ENCODE measurements at regions not wholly inside any gene's neighbourhood (a gene's known extent, or its start where the extent isn't known, plus 50 kb on each side); places are given as distances from the start of the nearest gene placed in this dataset.
"Not testable (repeated sequence)": the region's sequence is repeated elsewhere in the genome, so short reads cannot be mapped to it uniquely, and the experiment has no call there.

DNA sequence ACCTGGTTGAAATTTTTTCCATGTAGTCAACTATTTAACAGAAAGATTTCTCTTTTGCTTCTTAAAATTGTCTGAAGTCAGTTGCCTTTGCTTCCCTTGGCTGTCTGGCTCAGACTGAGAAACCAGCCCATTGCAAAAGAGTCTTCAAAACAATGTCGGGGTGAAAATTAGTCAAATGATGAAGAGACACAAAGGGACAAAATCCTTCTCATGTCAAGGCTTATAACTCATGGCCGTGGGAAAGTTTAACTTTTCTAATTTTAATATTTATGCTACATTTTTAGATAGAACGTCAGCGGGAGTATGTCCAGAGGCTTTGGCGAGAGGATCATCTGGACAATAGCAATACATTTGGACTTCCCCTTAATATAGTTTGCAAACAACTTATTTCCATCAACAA lies 127.2 kb downstream of the CD164 start:
- DNase-seq (ENCODE audit: low read depth, low spot score), result no peak

DNA sequence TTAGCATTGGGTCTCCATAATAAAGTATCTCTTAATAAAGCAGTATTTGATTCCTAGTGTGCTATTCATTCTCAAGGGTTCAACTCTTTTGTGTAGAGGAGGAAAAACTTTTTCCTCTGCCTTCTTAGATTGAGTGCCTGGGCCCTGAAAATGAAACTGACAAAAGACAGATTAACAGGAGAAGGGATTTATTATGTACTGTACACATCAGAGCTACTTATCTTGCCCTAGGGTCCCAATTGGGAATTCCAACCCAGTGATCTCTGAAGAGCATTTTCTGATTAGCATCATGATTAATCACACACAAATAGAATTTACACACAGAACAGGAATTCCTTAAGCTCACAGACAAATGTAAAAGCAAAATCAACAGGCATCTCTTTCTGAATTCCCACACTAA lies 128.9 kb downstream of the CD164 start:
- DNase-seq (ENCODE audit: low read depth, low spot score), result no peak

DNA sequence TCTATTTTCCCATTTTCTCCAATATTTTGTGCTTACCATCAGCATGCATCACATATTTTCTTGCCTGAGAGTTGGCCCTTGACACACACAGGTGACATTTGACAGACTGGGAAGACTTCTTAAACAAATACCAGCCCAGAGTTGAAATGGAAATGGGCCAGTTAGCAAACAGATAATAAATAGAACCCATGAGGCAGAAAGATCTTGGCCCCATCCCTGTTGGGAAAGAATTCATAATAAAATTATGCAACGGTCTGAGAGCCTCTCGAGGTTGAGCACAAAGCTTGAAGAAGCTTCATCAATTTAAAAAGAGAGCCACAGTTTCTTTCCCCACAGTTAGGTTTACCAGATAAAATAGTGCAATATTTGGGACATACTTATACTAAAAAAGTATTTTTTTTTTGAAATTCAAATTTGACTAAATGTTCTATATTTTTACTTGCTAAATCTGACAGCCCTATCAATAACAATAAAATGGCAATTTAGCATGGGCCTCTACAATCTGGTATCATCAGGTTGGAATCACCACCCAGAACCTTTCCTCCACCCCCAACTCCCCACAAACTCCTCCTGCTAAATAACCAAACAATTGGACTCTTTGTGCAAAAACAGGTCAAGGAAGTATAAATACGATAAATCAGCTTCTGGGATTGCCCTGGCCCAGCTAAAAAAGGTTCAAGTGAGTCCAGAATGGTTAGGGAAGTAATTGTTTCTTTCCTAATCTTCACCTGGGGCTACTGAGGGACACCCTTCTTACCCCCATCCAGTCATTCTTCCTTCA lies 129.8 kb downstream of the CD164 start:
- no peak for DNase-seq (ENCODE audit: low read depth, low spot score)

DNA sequence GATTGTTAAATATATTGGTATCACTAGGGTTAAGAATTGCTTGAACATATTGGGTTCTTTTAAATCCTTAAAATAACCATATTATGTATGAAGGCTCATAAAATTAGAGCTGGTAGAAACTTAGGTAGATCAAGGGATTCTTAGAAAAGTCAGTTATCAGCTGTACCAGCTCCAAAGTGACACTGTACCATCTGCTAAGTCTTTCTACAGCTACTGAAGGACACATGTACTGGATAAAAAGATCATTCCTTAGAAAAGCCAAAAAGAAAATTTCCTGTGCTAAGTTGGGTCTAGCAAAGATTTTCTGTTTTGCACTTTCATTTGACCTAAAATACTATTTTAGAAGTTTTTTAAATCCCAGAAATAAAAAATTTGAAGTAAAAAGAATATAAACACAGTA lies 130.4 kb downstream of the CD164 start:
- DNase-seq (ENCODE audit: low read depth, low spot score), result no peak

DNA sequence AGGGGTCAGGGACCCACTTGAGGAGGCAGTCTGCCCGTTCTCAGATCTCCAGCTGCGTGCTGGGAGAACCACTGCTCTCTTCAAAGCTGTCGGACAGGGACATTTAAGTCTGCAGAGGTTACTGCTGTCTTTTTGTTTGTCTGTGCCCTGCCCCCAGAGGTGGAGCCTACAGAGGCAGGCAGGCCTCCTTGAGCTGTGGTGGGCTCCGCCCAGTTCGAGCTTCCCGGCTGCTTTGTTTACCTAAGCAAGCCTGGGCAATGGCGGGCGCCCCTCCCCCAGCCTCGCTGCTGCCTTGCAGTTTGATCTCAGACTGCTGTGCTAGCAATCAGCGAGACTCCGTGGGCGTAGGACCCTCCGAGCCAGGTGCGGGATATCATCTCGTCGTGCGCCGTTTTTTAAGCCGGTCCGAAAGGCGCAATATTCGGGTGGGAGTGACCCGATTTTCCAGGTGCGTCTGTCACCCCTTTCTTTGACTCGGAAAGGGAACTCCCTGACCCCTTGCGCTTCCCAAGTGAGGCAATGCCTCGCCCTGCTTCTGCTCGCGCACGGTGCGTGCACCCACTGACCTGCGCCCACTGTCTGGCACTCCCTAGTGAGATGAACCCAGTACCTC lies 131.6 kb downstream of the CD164 start:
- DNase-seq (ENCODE audit: low read depth, low spot score), result not testable (repeated sequence)

DNA sequence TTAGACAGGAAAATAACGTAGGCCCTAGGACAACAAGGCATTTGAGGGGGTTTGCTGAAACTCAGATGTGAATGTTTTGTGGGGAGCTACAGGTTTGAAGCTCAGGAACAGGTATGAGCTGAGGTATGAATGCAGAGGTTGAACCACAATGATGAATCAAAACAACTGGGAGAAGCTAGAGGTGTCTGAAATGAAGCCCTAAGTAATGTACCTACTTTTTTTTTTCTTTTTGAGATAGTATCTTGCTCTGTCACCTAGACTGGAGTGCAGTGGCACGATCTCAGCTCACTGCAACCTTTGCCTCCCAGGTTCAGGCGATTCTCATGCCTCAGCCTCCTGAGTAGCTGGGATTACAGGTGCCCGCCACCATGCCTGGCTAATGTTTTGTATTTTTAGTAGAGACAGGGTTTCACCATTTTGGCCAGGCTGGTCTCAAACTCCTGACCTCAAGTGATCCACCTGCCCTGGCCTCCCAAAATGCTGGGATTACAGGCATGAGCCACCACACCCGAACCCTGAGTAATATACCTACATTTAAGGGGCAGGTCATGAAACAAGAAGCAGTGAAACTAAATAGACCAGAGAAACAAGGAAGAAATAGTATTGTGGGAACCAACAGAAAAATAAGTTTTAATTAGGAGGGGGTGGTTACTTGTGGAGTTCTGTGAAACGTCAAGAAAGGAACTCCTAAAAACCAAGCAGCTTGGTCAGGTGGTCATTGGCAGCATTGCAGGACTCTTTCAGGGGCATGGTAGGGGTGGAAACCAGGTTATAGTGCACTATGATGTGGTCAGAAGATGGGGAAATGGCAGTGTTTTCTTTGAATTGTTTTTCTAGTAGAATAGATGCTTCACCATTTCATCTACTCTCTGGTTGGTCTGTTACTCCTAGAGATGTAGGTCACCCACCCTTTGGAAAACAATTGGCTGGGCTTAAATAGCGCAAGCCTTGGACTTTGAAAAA lies 138.1 kb downstream of the CD164 start:
- no peak for DNase-seq (ENCODE audit: low read depth, low spot score)

DNA sequence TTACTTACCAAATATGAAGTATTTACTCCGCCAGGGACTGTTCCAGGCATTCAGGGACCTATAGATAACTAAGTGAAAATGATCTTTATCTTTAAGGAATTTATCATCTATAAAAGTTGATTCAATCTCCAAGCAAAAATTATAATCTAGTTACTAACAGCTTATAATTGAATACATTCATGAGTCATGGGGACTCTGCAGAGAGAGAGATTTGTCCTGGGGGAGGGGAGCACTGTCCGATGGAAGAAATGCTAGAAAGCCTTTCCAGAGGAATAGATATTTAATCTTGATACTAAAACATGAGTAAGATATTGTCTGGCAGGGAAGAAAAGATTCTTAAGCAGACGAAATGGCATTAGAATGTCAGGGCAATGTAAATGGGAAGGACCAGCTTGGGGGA lies 139.3 kb downstream of the CD164 start:
- DNase-seq (ENCODE audit: low read depth, low spot score), result no peak

DNA sequence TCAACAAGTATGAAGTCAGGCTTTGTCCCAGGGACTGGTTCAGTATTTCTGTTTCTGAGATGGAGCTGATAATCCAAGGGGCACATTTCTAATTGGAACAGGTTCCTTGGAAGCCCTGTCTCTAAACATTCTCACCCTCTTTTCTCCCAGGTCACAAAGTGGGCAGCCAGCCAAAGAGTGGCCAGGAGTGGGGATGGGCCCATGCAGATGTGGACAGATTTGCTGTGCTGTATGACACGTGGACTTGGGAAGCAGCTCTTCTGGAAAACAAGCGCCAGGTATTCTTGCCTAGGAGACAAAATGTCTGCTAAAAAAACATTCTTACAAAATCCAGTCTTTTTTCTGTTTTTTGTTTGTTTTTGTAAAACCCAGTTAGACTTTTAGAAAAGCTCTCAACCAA lies 140.2 kb downstream of the CD164 start:
- DNase-seq (ENCODE audit: low read depth, low spot score), result no peak

DNA sequence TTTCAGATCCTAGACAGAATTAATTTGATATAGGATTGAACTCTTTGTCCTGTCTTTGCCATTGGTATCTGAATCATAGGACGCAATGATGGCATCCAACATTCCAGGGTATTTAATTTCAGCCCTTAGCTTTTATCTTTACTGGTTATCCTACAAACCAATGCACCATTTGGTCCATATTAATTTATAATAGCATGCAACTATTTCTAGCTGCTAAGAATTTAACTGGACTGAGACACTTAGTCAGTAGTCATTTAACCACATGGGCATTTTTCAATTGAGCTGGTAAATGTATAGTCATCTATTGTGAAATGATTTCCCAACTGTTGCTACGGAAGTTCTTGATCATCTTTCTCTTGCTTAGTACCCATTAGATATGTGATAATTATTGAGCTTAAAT lies 141.1 kb downstream of the CD164 start:
- no peak for DNase-seq (ENCODE audit: low read depth, low spot score)

DNA sequence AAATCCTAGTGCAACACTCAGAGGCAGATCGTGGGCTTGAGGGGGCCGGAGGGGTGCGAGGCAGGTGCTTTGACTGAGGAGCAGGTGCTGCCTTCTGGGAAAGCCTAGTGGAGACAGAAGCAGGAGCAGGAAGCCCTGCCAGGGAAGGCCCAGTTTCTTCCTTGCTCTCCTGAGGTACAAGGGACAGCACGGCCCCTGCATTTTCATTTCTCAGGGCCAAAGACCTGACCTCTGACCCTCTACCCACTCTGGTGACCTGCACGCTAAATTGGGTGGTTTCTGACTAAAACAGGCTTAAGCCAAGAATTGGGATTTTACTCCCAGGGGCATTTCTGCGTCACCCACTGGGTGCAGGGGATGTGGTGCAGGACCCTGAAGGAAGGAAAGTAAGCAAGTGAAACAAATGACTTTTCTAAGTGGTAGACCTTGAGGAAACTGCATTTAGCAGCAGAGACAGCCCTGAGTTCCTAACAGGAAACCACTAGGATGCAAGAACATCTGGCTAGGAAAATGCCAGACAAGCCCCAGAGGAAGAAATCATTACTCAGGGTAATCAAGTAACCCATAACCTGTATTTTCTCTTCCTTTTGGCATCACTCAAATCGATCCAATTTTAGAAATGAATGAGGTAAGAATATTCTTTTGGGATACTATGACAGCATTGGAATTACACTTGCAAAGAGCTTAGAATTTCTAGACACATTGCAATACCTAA lies 141.7 kb downstream of the CD164 start:
- no peak for DNase-seq (ENCODE audit: low read depth, low spot score)

DNA sequence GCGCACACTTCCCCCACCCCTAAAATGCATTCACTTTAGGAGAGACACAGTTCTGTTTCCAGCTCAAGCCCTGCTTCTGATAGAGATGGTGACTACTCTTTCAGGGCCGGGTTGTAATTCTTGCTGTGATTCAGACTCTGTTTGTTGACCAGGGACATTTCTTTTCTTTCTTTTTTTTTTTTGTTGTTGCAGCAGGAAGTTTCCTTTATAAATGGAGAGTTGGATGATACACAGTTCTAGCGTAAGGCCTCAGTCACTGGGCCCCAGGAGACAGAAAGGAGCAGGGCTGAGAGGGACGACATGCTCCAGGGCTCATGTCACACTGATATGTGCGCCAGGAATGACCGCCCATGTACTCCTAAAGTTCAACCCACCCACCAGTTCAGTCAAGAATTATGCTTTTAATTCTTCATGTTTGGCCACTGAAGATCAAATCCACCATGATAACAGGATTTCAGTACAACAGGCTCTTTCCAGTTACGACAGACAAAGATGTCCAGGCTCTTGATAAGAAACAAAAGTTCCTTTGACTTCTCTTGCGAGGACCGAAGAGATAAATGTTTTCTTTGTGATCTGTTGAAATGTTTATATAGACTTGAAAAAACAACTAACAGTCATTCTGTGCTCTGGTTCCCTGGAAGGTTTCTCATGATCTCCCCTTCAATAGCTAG lies 142.5 kb downstream of the CD164 start:
- peak; percentile 18 for DNase-seq (ENCODE audit: low read depth, low spot score)

DNA sequence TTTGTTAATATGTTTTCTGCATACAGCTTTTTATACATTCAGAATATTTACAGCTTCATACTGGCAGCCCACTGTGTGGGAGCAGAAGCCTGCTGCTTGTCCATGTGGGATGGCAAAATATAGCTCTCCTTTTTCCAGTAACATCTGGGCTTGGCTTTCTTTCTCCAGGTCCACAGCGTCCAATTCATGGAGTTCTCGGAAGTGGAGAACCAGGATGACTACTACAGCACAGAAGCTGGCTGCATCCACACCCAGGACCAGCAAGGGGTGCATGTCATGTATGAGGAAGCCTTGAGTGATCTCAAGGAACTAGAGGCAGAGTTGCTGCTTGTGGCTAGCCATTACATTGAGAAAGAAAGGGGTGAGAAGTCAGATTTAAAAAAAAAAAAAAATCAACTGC lies 143.1 kb downstream of the CD164 start:
- DNase-seq (ENCODE audit: low read depth, low spot score), result no peak

DNA sequence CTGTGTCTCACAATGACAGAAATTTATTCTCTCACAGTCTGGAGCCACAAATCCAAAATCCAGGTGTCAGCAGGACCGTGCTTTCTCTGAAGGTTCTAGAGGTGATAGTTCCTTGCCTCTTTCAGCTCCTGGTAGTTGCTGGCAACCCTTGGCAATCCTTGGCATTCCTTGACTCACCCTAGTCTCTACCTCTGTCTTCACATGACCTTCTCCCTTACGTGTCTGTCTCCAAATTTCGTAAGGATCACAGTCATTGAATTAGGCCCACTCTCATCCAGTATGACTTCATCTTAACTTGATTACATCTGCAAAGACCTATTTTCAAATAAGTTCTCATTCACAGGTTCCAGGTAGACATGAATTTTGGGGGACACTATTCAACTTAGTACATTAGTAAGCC lies 143.1 kb downstream of the CEP57L1 start:
- DNase-seq (ENCODE audit: low read depth, low spot score), result no peak

DNA sequence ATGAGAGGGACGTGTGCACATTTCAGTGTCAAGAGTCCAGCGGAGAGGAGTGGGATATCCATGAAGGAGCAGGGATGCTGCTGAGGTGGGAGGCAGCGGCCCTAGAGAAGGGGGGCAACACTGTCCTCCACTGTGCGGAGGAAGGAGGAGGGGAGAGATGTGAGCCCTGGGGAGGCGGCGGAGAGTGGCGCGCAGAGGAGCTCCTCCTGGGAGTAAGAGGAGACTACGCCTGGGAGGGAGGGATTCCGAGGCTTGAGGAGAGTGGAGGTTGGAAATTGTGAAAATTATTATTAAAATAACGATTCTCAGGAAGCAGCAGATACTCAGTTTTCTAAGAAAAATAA lies 142.7 kb downstream of the CEP57L1 start:
- DNase-seq (ENCODE audit: low read depth, low spot score), result no peak

DNA sequence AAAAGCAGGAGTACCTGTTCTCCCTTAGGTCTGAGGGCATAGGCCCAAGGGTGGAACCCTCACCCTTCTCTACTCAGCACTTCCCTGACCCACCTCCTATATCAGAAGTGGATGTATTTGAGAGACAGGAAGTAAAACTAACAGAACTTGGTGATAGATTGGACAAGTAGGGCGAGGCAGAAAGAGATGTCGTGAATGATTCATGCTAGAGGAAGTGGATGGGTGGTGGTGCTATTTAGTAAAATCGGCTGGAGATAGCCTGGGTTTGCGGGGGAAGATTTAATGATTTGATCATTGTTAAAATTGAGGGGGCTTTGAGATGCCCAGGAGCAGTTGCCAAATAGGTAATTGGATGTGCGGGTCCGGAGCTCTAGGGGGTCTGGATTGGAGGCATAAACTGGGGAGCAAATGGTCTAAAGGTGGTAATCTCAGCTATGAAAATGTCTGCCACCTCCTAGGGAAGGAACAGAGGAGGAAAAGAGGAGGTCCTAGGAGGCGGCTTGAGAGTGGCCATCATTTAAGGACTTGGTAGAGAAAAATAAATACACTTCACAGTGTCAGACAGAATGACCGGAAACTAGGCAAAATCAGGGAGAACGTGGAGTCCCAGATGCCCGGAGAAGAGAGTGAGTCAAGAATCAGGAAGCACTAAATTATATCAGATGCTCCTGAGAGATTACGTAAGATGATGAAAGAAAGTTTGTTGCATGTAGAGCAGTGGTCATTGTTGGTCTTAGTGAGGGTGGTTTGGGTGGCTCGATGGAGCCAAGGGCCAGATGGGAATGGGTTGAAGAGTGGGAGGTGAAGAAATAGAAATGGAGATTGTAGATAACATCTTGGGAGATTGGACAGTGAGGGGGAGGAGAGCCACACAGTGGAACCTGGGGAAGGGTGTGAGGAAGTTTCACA lies 142.0 kb downstream of the CEP57L1 start:
- no peak for DNase-seq (ENCODE audit: low read depth, low spot score)

DNA sequence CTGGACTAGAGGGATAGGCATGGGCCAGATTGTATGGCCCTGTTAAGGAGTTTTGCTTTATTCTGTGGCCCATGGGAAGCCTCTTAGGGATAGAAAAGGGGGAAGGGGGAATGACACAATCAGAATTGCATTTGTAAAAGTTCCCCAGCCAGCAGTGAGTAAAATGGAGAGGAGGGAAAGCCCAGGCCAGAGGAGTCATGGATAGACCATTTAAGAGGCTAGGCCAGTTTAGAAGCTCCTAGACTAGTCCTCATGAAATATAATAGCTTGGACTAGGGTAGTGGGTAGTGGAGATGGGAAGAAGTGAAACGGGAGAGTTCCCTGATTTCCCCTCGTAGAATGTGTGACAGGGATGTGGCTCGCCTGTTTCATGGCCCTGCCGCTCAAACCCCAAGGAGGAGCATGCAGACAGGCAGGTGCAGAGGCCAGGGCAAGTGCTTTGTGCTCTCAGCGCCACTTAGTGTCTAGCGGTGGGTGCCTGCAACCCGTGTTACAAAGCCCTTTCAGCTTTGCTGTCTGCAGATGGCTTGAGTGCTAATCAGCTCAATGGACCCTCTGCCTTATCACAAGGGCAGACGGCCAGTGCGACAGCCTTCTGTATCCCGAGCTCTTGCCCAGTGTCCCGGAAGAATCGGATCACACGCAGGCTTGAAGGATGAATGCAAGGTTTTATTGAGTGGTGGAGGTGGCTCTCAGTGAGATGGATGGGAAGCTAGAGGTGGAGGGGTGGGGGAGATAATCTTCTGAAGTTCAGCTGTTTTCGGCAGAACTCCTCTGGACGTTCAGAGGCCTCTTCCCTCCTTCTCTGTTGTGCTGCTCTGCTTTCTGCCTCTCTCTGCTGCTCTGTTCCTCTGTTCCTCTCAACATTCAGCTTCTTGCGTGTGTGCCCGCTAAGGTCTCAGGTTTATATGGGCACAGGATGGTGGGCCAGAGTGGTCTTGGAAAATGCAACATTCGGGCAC lies 141.1 kb downstream of the CEP57L1 start:
- DNase-seq (ENCODE audit: low read depth, low spot score), result no peak

DNA sequence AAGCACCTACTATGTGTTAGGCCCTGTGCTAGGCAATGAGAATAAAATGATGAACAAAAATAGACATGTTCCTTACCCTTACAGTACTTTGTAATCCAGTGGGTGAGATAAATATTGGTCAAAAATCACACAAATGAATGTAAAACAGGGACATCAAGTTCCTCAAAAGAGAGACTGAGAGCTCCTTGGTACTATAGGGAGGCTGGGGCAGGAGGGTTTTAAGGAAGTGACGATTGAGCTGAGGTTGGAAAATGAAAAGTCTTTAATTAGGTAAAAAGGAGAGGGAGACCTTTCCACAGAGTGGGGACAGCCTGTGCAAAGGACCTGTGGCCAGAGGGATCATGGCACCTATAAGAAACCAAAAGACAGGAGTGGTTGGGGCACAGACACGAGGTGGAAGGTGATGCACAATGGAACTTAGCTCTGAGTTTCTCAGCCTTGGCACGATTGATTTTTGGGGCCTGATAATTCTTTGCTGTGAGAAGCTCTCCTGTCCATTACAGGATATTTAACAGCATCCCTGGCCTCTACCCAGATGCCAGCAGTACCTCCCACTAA lies 140.3 kb downstream of the CEP57L1 start:
- no peak for DNase-seq (ENCODE audit: low read depth, low spot score)

DNA sequence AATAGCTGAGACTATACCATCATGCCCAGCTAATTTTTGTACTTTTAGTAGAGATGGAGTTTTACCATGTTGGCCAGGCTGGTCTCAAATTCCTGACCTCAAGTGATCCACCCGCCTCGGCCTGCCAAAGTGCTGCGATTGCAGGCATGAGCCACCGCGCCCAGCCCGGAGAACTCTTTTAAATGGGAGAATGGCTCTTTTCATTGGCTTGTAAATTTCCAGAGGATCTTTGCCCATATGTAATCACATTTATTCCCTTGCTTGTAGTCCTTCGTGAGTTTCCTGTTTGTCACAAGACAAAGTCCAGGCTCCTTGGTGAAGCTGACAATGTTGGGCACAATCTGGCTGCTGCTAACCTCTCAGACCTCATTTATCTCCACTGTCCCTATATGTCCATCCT lies 135.1 kb downstream of the CEP57L1 start:
- DNase-seq (ENCODE audit: low read depth, low spot score), result no peak

DNA sequence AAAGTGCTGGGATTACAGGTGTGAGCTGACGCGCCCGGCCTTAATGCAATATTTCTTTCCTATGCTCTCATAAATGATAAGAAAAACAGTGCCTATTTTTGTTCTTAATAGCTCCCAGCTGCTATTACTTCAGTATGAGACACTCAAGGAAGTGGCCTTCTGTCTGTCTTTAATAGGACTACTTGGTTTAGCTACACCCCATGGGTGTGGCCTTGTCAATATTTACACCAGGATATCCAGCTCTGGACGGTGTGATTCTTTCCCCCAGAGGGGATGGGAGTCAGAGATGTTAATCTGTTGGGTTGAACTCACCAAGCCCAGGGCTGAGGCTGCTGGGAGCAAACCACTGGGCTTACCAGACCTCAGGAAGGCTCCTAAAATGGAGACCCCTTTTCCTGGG lies 134.2 kb downstream of the CEP57L1 start:
- no peak for DNase-seq (ENCODE audit: low read depth, low spot score)

Data from smooth muscle cell of the brain vasculature (primary cell).